RWPE1 (cell line): ENCODE measurements at regions not wholly inside any gene's neighbourhood (a gene's known extent, or its start where the extent isn't known, plus 50 kb on each side); places are given as distances from the start of the nearest gene placed in this dataset.

Experiments used
- CTCF ChIA-PET: fragments of 350-600 bp; sonication (Branson Sonifier 250); formaldehyde crosslinking; extraction: SDS; loops from one replicate; lab custom pipeline; 2021; lab: Yijun Ruan, JAX
- POLR2A ChIA-PET: fragments of 400-600 bp; formaldehyde crosslinking; extraction: SDS; loops from one replicate; lab custom pipeline; 2020; ENCODE audit warnings: antibody characterized with exemption; ENCODE audit not compliant: low non-redundant PET; lab: Yijun Ruan, JAX
- DNase-seq: peaks from one replicate; pipeline ENCODE4 v3.0.0; 2012; ENCODE audit warnings: low spot score
- H3K27ac ChIP-seq: fragments of 450-650 bp; 2 replicates; pipeline ENCODE4 v1.5.1; 2017
- TF ChIP-seq, protein P1 (sequence below): fragments of 450-650 bp; conservative IDR thresholded peaks from 2 replicates; pipeline ENCODE4 v1.5.1; 2017; ENCODE audit warnings: low read depth, mild to moderate bottlenecking

GRCh38 chr5:45057564-45057963, 248.8 kb downstream of the MRPS30 start:
- POLR2A ChIA-PET = no interaction called here
- no peak overlapping the region for H3K27ac ChIP-seq
- no peak for DNase-seq
- CTCF ChIA-PET = no interaction called here
- TF ChIP-seq, protein P1, sequence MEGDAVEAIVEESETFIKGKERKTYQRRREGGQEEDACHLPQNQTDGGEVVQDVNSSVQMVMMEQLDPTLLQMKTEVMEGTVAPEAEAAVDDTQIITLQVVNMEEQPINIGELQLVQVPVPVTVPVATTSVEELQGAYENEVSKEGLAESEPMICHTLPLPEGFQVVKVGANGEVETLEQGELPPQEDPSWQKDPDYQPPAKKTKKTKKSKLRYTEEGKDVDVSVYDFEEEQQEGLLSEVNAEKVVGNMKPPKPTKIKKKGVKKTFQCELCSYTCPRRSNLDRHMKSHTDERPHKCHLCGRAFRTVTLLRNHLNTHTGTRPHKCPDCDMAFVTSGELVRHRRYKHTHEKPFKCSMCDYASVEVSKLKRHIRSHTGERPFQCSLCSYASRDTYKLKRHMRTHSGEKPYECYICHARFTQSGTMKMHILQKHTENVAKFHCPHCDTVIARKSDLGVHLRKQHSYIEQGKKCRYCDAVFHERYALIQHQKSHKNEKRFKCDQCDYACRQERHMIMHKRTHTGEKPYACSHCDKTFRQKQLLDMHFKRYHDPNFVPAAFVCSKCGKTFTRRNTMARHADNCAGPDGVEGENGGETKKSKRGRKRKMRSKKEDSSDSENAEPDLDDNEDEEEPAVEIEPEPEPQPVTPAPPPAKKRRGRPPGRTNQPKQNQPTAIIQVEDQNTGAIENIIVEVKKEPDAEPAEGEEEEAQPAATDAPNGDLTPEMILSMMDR = no peak

DNA sequence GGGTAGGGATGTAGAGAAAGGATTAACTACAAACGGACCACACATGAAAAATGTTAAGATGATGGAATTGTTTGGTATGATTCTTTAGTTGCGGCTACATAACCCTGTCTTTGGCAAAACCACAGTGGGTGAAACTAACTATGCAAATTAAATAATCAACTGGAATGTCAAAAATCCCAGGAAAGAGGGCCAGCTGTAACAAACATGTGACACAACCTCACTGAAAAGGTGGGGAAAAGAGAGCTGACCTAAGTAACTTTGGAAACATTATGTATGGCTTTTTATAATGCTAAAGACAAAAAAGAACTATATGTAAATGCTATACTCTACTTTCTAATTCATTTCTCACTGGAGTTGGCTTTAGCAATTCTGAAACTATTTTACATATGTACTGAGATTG, 252.0 kb downstream of the MRPS30 start:
- ChIA-PET POLR2A (no interaction called here), CTCF (no interaction called here)
- H3K27ac ChIP-seq = no peak overlapping the region
- TF ChIP-seq, protein P1 = no peak
- no peak for DNase-seq

GRCh38 chr5:45062044-45062443, 253.3 kb downstream of the MRPS30 start:
- TF ChIP-seq, protein P1 = no peak
- POLR2A ChIA-PET = no interaction called here
- CTCF ChIA-PET = no interaction called here
- DNase-seq = no peak
- H3K27ac ChIP-seq = no peak overlapping the region

- CTCF ChIA-PET = no interaction called here
- no peak overlapping the region for H3K27ac ChIP-seq
- no peak for DNase-seq
- TF ChIP-seq, protein P1 = no peak
- POLR2A ChIA-PET = no interaction called here
These were observed 272.3 kb downstream of the MRPS30 start for GRCh38 chr5:45081082-45081481.

GRCh38 chr5:45089870-45090269, 281.1 kb downstream of the MRPS30 start:
- TF ChIP-seq, protein P1 = no peak
- ChIA-PET CTCF (interaction anchor here (0.7 kb wide), 1 partner anchor 17 kb away, joined by 5 read pairs; no protein-coding TSS in a partner anchor), POLR2A (no interaction called here)
- H3K27ac ChIP-seq = no peak overlapping the region
- no peak for DNase-seq

GRCh38 chr5:45093377-45093776, 284.6 kb downstream of the MRPS30 start:
- no peak for DNase-seq

More at GRCh38 chr5:45093377-45093776, 284.6 kb downstream of the MRPS30 start:
- TF ChIP-seq, protein P1 = no peak
- H3K27ac ChIP-seq = no peak overlapping the region
- CTCF ChIA-PET = interaction anchor here (0.6 kb wide), 1 partner anchor 803 kb away, joined by 3 read pairs; no protein-coding TSS in a partner anchor
- POLR2A ChIA-PET = no interaction called here
